Astrocyte (in vitro differentiated cells and primary cell): ENCODE measurements at regions not wholly inside any gene's neighbourhood (a gene's known extent, or its start where the extent isn't known, plus 50 kb on each side); places are given as distances from the start of the nearest gene placed in this dataset.

Source experiments
- DNase-seq: peaks from one replicate; pipeline ENCODE4 v3.0.0-alpha.2; 2010; ENCODE audit warnings: low read depth
- FAIRE-seq: peaks from 2 replicates; lab custom pipeline; 2011; peaks lifted over from hg19 to GRCh38; lab: Jason Lieb, UNC
- H2AFZ ChIP-seq: 2 replicates; pipeline ENCODE4 v1.6.0; 2012; ENCODE audit warnings: low read depth, low read length, inconsistent platforms
- H3K27ac ChIP-seq: 2 replicates; pipeline ENCODE4 v1.5.1; 2011; ENCODE audit warnings: low read depth, low read length, inconsistent platforms
- H3K27me3 ChIP-seq: 2 replicates; pipeline ENCODE4 v1.6.0; 2011; ENCODE audit warnings: low read length, inconsistent platforms; ENCODE audit not compliant: insufficient read depth
- H3K36me3 ChIP-seq: 2 replicates; pipeline ENCODE4 v1.5.1; 2011; ENCODE audit warnings: low read length, inconsistent platforms; ENCODE audit not compliant: insufficient read depth
- H3K4me1 ChIP-seq: 2 replicates; pipeline ENCODE4 v1.5.1; 2011; ENCODE audit warnings: low read length, inconsistent platforms; ENCODE audit not compliant: insufficient read depth
- H3K4me2 ChIP-seq: 2 replicates; pipeline ENCODE4 v1.6.0; 2012; ENCODE audit warnings: low read length, inconsistent platforms
- H3K4me3 ChIP-seq: 2 replicates; pipeline ENCODE4 v1.5.1; 2011; ENCODE audit warnings: low read depth, mild to moderate bottlenecking, low read length, inconsistent platforms; ENCODE audit not compliant: insufficient read depth
- H3K79me2 ChIP-seq: 2 replicates; pipeline ENCODE4 v1.6.0; 2012; ENCODE audit warnings: mild to moderate bottlenecking, low read length, inconsistent platforms; ENCODE audit not compliant: insufficient read depth
- H3K9ac ChIP-seq: 2 replicates; pipeline ENCODE4 v1.6.0; 2012; ENCODE audit warnings: mild to moderate bottlenecking, low read length, inconsistent platforms
- H3K9me3 ChIP-seq: 2 replicates; pipeline ENCODE4 v1.5.1; 2012; ENCODE audit warnings: low read depth, mild to moderate bottlenecking, low read length, inconsistent platforms; ENCODE audit not compliant: insufficient read depth
- H4K20me1 ChIP-seq: 2 replicates; pipeline ENCODE4 v1.6.0; 2012; ENCODE audit warnings: low read length, inconsistent platforms; ENCODE audit not compliant: insufficient read depth
- H3K27ac Mint-ChIP-seq: one replicate; pipeline ENCODE4 v1.8.0; 2021; ENCODE audit warnings: mild to moderate bottlenecking, mixed read lengths; ENCODE audit not compliant: unreplicated experiment
- H3K27me3 Mint-ChIP-seq: one replicate; pipeline ENCODE4 v1.8.0; 2021; ENCODE audit warnings: low read depth, mixed read lengths; ENCODE audit not compliant: unreplicated experiment
- H3K36me3 Mint-ChIP-seq: one replicate; pipeline ENCODE4 v1.8.0; 2021; ENCODE audit warnings: low read depth, mixed read lengths; ENCODE audit not compliant: unreplicated experiment
- H3K4me1 Mint-ChIP-seq: one replicate; pipeline ENCODE4 v1.8.0; 2021; ENCODE audit warnings: low read depth, mixed read lengths; ENCODE audit not compliant: unreplicated experiment
- H3K4me3 Mint-ChIP-seq: one replicate; pipeline ENCODE4 v1.8.0; 2021; ENCODE audit warnings: mild to moderate bottlenecking, moderate library complexity, mixed read lengths; ENCODE audit not compliant: unreplicated experiment
- H3K9me3 Mint-ChIP-seq: one replicate; pipeline ENCODE4 v1.8.0; 2021; ENCODE audit warnings: mild to moderate bottlenecking, mixed read lengths; ENCODE audit not compliant: unreplicated experiment
- CTCF ChIP-seq: IDR thresholded peaks from 2 replicates; pipeline ENCODE4 v1.5.1; 2011; ENCODE audit warnings: low read depth, mild to moderate bottlenecking, inconsistent platforms, low read length, moderate library complexity; ENCODE audit not compliant: insufficient read depth
- EZH2 ChIP-seq: IDR thresholded peaks from 2 replicates; pipeline ENCODE4 v1.6.1; 2012; ENCODE audit warnings: mild to moderate bottlenecking, low read length, inconsistent platforms; ENCODE audit not compliant: insufficient read depth

- Histone ChIP-seq H3K4me1 (peaks cover 30% of the 10 kb centered on the region), H3K79me2 (no peaks in the 10 kb centered on the region), H4K20me1 (no peaks in the 10 kb centered on the region), H3K4me3 (no peak overlapping the region), H2AFZ (no peak overlapping the region), H3K9me3 (no peaks in the 10 kb centered on the region), H3K27me3 (peaks cover 5% of the 10 kb centered on the region), H3K27ac (no peak overlapping the region), H3K36me3 (no peaks in the 10 kb centered on the region), H3K9ac (no peak overlapping the region), H3K4me2 (no peak overlapping the region)
- FAIRE-seq (no peak), DNase-seq (no peak)
- no peak overlapping the region for H3K27ac Mint-ChIP-seq
- H3K4me3 Mint-ChIP-seq, result no peak overlapping the region
- H3K27me3 Mint-ChIP-seq, result peaks cover 63% of the 10 kb centered on the region
- peaks cover 1% of the 10 kb centered on the region for H3K36me3 Mint-ChIP-seq
- H3K9me3 Mint-ChIP-seq, result peaks cover 4% of the 10 kb centered on the region
- TF ChIP-seq CTCF, result no peak
- TF ChIP-seq EZH2, result no peak
- peaks cover 26% of the 10 kb centered on the region for H3K4me1 Mint-ChIP-seq
Observed at GRCh38 chr15:70197945-70198361, 100.2 kb upstream of the TLE3 start.

GRCh38 chr15:70197318-70197944, 99.7 kb upstream of the TLE3 start:
- H3K36me3 ChIP-seq, result no peaks in the 10 kb centered on the region
- Mint-ChIP-seq H3K4me3 (no peak overlapping the region), H3K36me3 (peaks cover 1% of the 10 kb centered on the region), H3K27me3 (peaks cover 60% of the 10 kb centered on the region), H3K27ac (peak overlapping the region; percentile 85), H3K9me3 (peaks cover under 1% of the 10 kb centered on the region), H3K4me1 (peaks cover 26% of the 10 kb centered on the region)
- peak overlapping the region; percentile 64 for H3K9ac ChIP-seq
- peaks cover 8% of the 10 kb centered on the region for H3K27me3 ChIP-seq
- H3K4me1 ChIP-seq, result peaks cover 30% of the 10 kb centered on the region
- H3K4me2 ChIP-seq, result peak overlapping the region; percentile 69
- TF ChIP-seq CTCF, result no peak
- no peak for TF ChIP-seq EZH2
- no peak overlapping the region for H3K4me3 ChIP-seq
- H2AFZ ChIP-seq, result no peak overlapping the region
- H3K27ac ChIP-seq, result peak overlapping the region; percentile 90
- H4K20me1 ChIP-seq, result no peaks in the 10 kb centered on the region
- H3K9me3 ChIP-seq, result no peaks in the 10 kb centered on the region
- DNase-seq, result peak; percentile 26
- H3K79me2 ChIP-seq, result no peaks in the 10 kb centered on the region
- no peak for FAIRE-seq
